ENCODE measurements at regions not wholly inside any gene's neighbourhood (a gene's known extent, or its start where the extent isn't known, plus 50 kb on each side); places are given as distances from the start of the nearest gene placed in this dataset.

- DNase-seq: no peak
- in situ Hi-C loops (cut with HindIII; ENCODE audit: low pct_ligation_motif_present, low pct_unique_long_range_greater_than_20kb, low sequenced_read_pairs): no loop called here
Measured at GRCh38 chr18:10367836-10368235, 86.6 kb upstream of the APCDD1 start.

- in situ Hi-C loops (cut with HindIII; ENCODE audit: low pct_ligation_motif_present, low pct_unique_long_range_greater_than_20kb, low sequenced_read_pairs): no loop called here
- no peak for DNase-seq
Measured at GRCh38 chr18:10368456-10369453, 85.7 kb upstream of the APCDD1 start.

GRCh38 chr18:10370716-10371115 is 83.7 kb upstream of the APCDD1 start:
- DNase-seq: no peak
- in situ Hi-C loops (cut with HindIII; ENCODE audit: low pct_ligation_motif_present, low pct_unique_long_range_greater_than_20kb, low sequenced_read_pairs): no loop called here

- in situ Hi-C loops (cut with HindIII; ENCODE audit: low pct_ligation_motif_present, low pct_unique_long_range_greater_than_20kb, low sequenced_read_pairs): no loop called here
- DNase-seq: no peak
Measured at GRCh38 chr18:10371165-10371564, 83.3 kb upstream of the APCDD1 start.

- in situ Hi-C loops (cut with HindIII; ENCODE audit: low pct_ligation_motif_present, low pct_unique_long_range_greater_than_20kb, low sequenced_read_pairs): no loop called here
- DNase-seq: no peak
Measured at GRCh38 chr18:10374195-10374594, 80.2 kb upstream of the APCDD1 start.

GRCh38 chr18:10374636-10375293 is 79.7 kb upstream of the APCDD1 start:
- no peak for DNase-seq
- in situ Hi-C loops (cut with HindIII; ENCODE audit: low pct_ligation_motif_present, low pct_unique_long_range_greater_than_20kb, low sequenced_read_pairs): no loop called here

GRCh38 chr18:10376731-10377130 is 77.7 kb upstream of the APCDD1 start:
- DNase-seq: no peak
- in situ Hi-C loops (cut with HindIII; ENCODE audit: low pct_ligation_motif_present, low pct_unique_long_range_greater_than_20kb, low sequenced_read_pairs): no loop called here

GRCh38 chr18:10377956-10378355 is 76.5 kb upstream of the APCDD1 start:
- in situ Hi-C loops (cut with HindIII; ENCODE audit: low pct_ligation_motif_present, low pct_unique_long_range_greater_than_20kb, low sequenced_read_pairs): no loop called here

GRCh38 chr18:10378688-10379420 is 75.6 kb upstream of the APCDD1 start:
- in situ Hi-C loops (cut with HindIII; ENCODE audit: low pct_ligation_motif_present, low pct_unique_long_range_greater_than_20kb, low sequenced_read_pairs): no loop called here
- DNase-seq: no peak

More at GRCh38 chr18:10377956-10378355, 76.5 kb upstream of the APCDD1 start:
- no peak for DNase-seq

GRCh38 chr18:10379522-10379921 is 74.9 kb upstream of the APCDD1 start:
- no peak for DNase-seq
- in situ Hi-C loops (cut with HindIII; ENCODE audit: low pct_ligation_motif_present, low pct_unique_long_range_greater_than_20kb, low sequenced_read_pairs): no loop called here

- DNase-seq: no peak
- in situ Hi-C loops (cut with HindIII; ENCODE audit: low pct_ligation_motif_present, low pct_unique_long_range_greater_than_20kb, low sequenced_read_pairs): no loop called here
Measured at GRCh38 chr18:10381516-10381915, 72.9 kb upstream of the APCDD1 start.

GRCh38 chr18:10381951-10382350 is 72.5 kb upstream of the APCDD1 start:
- in situ Hi-C loops (cut with HindIII; ENCODE audit: low pct_ligation_motif_present, low pct_unique_long_range_greater_than_20kb, low sequenced_read_pairs): no loop called here

GRCh38 chr18:10386049-10386448 is 68.4 kb upstream of the APCDD1 start:
- in situ Hi-C loops (cut with HindIII; ENCODE audit: low pct_ligation_motif_present, low pct_unique_long_range_greater_than_20kb, low sequenced_read_pairs): no loop called here
- no peak for DNase-seq

More at GRCh38 chr18:10381951-10382350, 72.5 kb upstream of the APCDD1 start:
- DNase-seq: no peak

- in situ Hi-C loops (cut with HindIII; ENCODE audit: low pct_ligation_motif_present, low pct_unique_long_range_greater_than_20kb, low sequenced_read_pairs): no loop called here
- DNase-seq: no peak
Measured at GRCh38 chr18:10386956-10387355, 67.5 kb upstream of the APCDD1 start.

- DNase-seq: no peak
Measured at GRCh38 chr18:10387399-10387798, 67.0 kb upstream of the APCDD1 start.

GRCh38 chr18:10388373-10388772 is 66.1 kb upstream of the APCDD1 start:
- no peak for DNase-seq
- in situ Hi-C loops (cut with HindIII; ENCODE audit: low pct_ligation_motif_present, low pct_unique_long_range_greater_than_20kb, low sequenced_read_pairs): no loop called here

More at GRCh38 chr18:10387399-10387798, 67.0 kb upstream of the APCDD1 start:
- in situ Hi-C loops (cut with HindIII; ENCODE audit: low pct_ligation_motif_present, low pct_unique_long_range_greater_than_20kb, low sequenced_read_pairs): no loop called here

- in situ Hi-C loops (cut with HindIII; ENCODE audit: low pct_ligation_motif_present, low pct_unique_long_range_greater_than_20kb, low sequenced_read_pairs): no loop called here
- no peak for DNase-seq
Measured at GRCh38 chr18:10391506-10391905, 62.9 kb upstream of the APCDD1 start.

GRCh38 chr18:10397004-10397403 is 57.4 kb upstream of the APCDD1 start:
- in situ Hi-C loops (cut with HindIII; ENCODE audit: low pct_ligation_motif_present, low pct_unique_long_range_greater_than_20kb, low sequenced_read_pairs): no loop called here

GRCh38 chr18:10398571-10398970 is 55.9 kb upstream of the APCDD1 start:
- in situ Hi-C loops (cut with HindIII; ENCODE audit: low pct_ligation_motif_present, low pct_unique_long_range_greater_than_20kb, low sequenced_read_pairs): no loop called here
- DNase-seq: no peak

More at GRCh38 chr18:10397004-10397403, 57.4 kb upstream of the APCDD1 start:
- no peak for DNase-seq

All from ACHN (cell line).